OCI-LY1 (cell line): ENCODE measurements at regions not wholly inside any gene's neighbourhood (a gene's known extent, or its start where the extent isn't known, plus 50 kb on each side); places are given as distances from the start of the nearest gene placed in this dataset.

ENCODE experiments used
- H2AFZ ChIP-seq: fragments of 200-600 bp; sonication (generic), shearing (Covaris generic); 2 replicates; pipeline ENCODE4 v1.6.0; 2014; ENCODE audit warnings: antibody characterized with exemption, mild to moderate bottlenecking, low read length
- H3F3A ChIP-seq: fragments of 200-600 bp; sonication (generic), shearing (Covaris generic); 2 replicates; pipeline ENCODE4 v1.6.0; 2014; ENCODE audit warnings: mild to moderate bottlenecking, antibody characterized with exemption, low read length, moderate library complexity; ENCODE audit not compliant: insufficient read depth
- H3K27ac ChIP-seq: fragments of 200-600 bp; sonication (generic); 2 replicates; pipeline ENCODE4 v1.5.1; 2014; ENCODE audit warnings: low read length, mixed run types, mild to moderate bottlenecking, low read depth; ENCODE audit not compliant: poor library complexity, severe bottlenecking
- H3K27me3 ChIP-seq: fragments of 200-600 bp; sonication (generic); 2 replicates; pipeline ENCODE4 v1.6.0; 2014; ENCODE audit warnings: antibody characterized with exemption, mild to moderate bottlenecking, low read length, moderate library complexity; ENCODE audit not compliant: insufficient read depth
- H3K36me3 ChIP-seq: fragments of 200-600 bp; sonication (generic); 2 replicates; pipeline ENCODE4 v1.6.1; 2014; ENCODE audit warnings: mild to moderate bottlenecking, antibody characterized with exemption, low read length, moderate library complexity, mixed read lengths; ENCODE audit not compliant: insufficient read depth
- H3K4me1 ChIP-seq: fragments of 200-600 bp; sonication (generic); 2 replicates; pipeline ENCODE4 v1.5.1; 2014; ENCODE audit warnings: mild to moderate bottlenecking, low read length, moderate library complexity; ENCODE audit not compliant: insufficient read depth, severe bottlenecking
- H3K4me2 ChIP-seq: fragments of 200-600 bp; sonication (generic), shearing (Covaris generic); 2 replicates; pipeline ENCODE4 v1.6.1; 2014; ENCODE audit warnings: low read length
- H3K4me3 ChIP-seq: fragments of 200-600 bp; sonication (generic); 2 replicates; pipeline ENCODE4 v1.5.1; 2014; ENCODE audit warnings: low read length, low read depth, mild to moderate bottlenecking, mixed read lengths; ENCODE audit not compliant: poor library complexity, severe bottlenecking
- H3K79me2 ChIP-seq: fragments of 200-600 bp; shearing (Covaris generic); 2 replicates; pipeline ENCODE4 v1.6.1; 2016; ENCODE audit warnings: mixed run types, low read length, mixed read lengths; ENCODE audit not compliant: insufficient read depth
- H3K9ac ChIP-seq: fragments of 200-600 bp; sonication (generic), shearing (Covaris generic); 2 replicates; pipeline ENCODE4 v1.6.1; 2014; ENCODE audit warnings: mild to moderate bottlenecking, low read length, mixed read lengths
- H3K9me2 ChIP-seq: fragments of 200-600 bp; sonication (generic), shearing (Covaris generic); 2 replicates; pipeline ENCODE4 v1.6.1; 2014; ENCODE audit warnings: low read depth, mild to moderate bottlenecking, low read length, mixed read lengths
- H3K9me3 ChIP-seq: fragments of 200-600 bp; shearing (Covaris generic); 2 replicates; pipeline ENCODE4 v1.6.1; 2014; ENCODE audit warnings: low read length, mixed read lengths
- H4K20me1 ChIP-seq: fragments of 200-600 bp; sonication (generic), shearing (Covaris generic); 2 replicates; pipeline ENCODE4 v1.6.0; 2016; ENCODE audit warnings: mild to moderate bottlenecking, low read length; ENCODE audit not compliant: insufficient read depth
- EZH2 ChIP-seq: fragments of 200-600 bp; sonication (generic), shearing (Covaris generic); IDR thresholded peaks from 2 replicates; pipeline ENCODE4 v1.8.0; 2017; ENCODE audit warnings: borderline replicate concordance, mixed run types, mild to moderate bottlenecking, antibody characterized with exemption, low read length, moderate library complexity, mixed read lengths
- TF ChIP-seq, protein P1 (sequence below): fragments of 200-600 bp; sonication (generic), shearing (Covaris generic); IDR thresholded peaks from 2 replicates; pipeline ENCODE4 v1.5.1; 2017; ENCODE audit warnings: mild to moderate bottlenecking, antibody characterized with exemption, low read length, moderate library complexity, mixed read lengths

DNA sequence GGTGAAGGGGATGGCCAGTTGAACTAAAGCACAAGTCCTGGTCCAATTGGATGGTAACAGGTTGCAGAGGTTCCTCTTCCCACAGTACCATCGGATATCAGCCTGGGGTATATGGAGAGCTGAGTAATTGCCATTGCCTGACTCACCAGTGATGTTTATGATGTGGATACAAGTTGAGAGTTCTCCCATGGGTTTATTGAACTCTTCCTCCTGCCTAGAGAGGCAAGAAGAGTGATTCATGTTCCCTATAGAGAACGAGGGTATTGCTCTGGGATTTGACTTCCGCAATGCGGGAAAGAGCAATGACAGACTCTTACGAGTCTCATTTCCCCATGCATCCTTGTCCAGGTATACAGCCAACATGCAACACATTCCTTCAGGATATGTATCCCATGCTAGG is 111.3 kb upstream of the PCDH9 start:
- Histone ChIP-seq H3K9ac (no peak overlapping the region), H3K9me2 (no peaks in the 10 kb centered on the region), H3K27ac (no peak overlapping the region), H3K4me2 (no peak overlapping the region), H2AFZ (no peak overlapping the region), H3F3A (no peaks in the 10 kb centered on the region), H3K27me3 (no peaks in the 10 kb centered on the region), H3K4me1 (no peaks in the 10 kb centered on the region), H3K36me3 (no peaks in the 10 kb centered on the region), H3K4me3 (no peak overlapping the region), H3K9me3 (no peaks in the 10 kb centered on the region), H3K79me2 (no peaks in the 10 kb centered on the region), H4K20me1 (no peaks in the 10 kb centered on the region)
- TF ChIP-seq EZH2: no peak
- TF ChIP-seq, protein P1, sequence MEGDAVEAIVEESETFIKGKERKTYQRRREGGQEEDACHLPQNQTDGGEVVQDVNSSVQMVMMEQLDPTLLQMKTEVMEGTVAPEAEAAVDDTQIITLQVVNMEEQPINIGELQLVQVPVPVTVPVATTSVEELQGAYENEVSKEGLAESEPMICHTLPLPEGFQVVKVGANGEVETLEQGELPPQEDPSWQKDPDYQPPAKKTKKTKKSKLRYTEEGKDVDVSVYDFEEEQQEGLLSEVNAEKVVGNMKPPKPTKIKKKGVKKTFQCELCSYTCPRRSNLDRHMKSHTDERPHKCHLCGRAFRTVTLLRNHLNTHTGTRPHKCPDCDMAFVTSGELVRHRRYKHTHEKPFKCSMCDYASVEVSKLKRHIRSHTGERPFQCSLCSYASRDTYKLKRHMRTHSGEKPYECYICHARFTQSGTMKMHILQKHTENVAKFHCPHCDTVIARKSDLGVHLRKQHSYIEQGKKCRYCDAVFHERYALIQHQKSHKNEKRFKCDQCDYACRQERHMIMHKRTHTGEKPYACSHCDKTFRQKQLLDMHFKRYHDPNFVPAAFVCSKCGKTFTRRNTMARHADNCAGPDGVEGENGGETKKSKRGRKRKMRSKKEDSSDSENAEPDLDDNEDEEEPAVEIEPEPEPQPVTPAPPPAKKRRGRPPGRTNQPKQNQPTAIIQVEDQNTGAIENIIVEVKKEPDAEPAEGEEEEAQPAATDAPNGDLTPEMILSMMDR: no peak

DNA sequence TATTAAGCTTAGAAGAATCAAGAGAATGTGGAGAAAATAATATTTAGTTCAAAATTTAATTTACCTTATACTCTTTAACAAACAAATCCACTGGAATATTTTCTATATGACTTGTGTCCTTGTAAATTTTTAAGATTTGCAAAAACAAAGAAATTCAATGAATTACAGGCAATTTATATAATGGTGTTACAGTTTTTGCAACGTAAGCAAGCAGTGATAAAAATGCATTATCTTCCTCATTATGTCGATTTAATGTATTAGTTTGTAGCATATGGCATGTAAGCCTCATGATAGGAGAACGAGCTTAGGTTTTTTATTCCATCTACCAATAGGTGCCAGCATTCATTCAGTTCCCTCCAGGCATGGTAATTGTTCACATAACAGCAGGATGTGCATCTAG is 100.0 kb upstream of the PCDH9 start:
- no peak overlapping the region for H3K9ac ChIP-seq
- H3K9me2 ChIP-seq: no peaks in the 10 kb centered on the region
- no peaks in the 10 kb centered on the region for H3K79me2 ChIP-seq
- no peak overlapping the region for H3K27ac ChIP-seq
- no peaks in the 10 kb centered on the region for H3K36me3 ChIP-seq
- TF ChIP-seq EZH2: no peak
- TF ChIP-seq, protein P1: no peak
- H2AFZ ChIP-seq: 0 out of 2 replicates have a peak overlapping the region, but pooled peaks have one; percentile 14
- no peaks in the 10 kb centered on the region for H3K4me1 ChIP-seq
- no peak overlapping the region for H3K4me3 ChIP-seq
- H3K4me2 ChIP-seq: no peak overlapping the region
- no peaks in the 10 kb centered on the region for H4K20me1 ChIP-seq
- H3F3A ChIP-seq: no peaks in the 10 kb centered on the region
- no peaks in the 10 kb centered on the region for H3K9me3 ChIP-seq
- no peaks in the 10 kb centered on the region for H3K27me3 ChIP-seq

DNA sequence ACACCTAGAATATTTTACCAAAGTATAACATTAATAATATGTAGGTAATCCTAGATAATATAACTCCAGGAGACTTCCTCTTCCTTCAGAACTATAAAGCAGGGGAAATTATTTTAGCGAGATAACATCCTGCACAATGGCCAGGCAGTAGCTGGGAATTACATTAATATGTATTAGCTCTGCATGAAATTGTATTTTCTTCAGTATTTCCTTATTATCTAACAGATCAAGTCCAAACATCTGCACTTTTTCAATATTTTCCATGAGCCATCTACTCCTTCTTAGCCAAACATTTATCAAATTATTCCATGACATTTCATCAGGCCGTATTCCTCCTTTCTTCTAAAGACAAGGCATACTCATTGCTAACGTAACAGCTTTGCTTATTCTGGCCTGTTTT is 98.8 kb upstream of the PCDH9 start:
- Histone ChIP-seq H3K27ac (no peak overlapping the region), H4K20me1 (no peaks in the 10 kb centered on the region), H3K79me2 (no peaks in the 10 kb centered on the region), H3K27me3 (no peaks in the 10 kb centered on the region), H3K9me2 (no peaks in the 10 kb centered on the region), H3K9ac (no peak overlapping the region), H3K4me2 (no peak overlapping the region), H3K4me3 (no peak overlapping the region), H2AFZ (no peak overlapping the region), H3K4me1 (no peaks in the 10 kb centered on the region), H3K9me3 (no peaks in the 10 kb centered on the region), H3F3A (no peaks in the 10 kb centered on the region), H3K36me3 (no peaks in the 10 kb centered on the region)
- TF ChIP-seq, protein P1: no peak
- TF ChIP-seq EZH2: no peak
